ENCODE measurements at regions not wholly inside any gene's neighbourhood (a gene's known extent, or its start where the extent isn't known, plus 50 kb on each side); places are given as distances from the start of the nearest gene placed in this dataset.

DNA sequence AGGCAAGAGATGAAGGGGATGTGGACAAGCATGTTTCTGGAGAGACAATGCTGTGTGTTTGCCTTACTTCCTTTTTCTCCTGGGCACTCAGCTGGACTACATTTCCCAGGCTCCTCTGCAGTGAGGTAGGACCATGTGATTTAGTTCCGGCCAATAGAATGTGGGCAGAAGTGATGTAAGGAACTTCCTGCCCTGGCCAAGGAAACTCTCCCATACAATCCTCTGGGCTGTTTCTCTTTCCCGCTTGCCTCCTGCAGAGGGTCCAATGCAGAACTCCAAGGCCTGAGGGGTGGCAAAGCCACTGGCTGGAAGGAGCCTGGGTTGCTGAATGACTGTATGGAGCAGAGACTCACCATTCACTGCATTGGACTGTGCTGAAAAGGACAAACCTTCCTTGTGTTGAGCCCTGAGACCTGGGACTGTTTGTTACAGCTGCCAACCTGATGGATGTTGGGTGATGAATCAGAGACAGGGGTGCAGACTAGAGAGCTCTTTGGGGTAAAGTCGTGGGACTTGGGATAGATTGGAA is 82.7 kb upstream of the SLC6A6 start:
- DNase-seq (ENCODE audit: extremely low spot score, unreplicated experiment) = no peak
- peaks cover 4% of the 10 kb centered on the region for H3K9me3 Mint-ChIP-seq (ENCODE audit: unreplicated experiment)
- H3K36me3 Mint-ChIP-seq (ENCODE audit: unreplicated experiment) = no peaks in the 10 kb centered on the region
- no peak overlapping the region for H3K27ac Mint-ChIP-seq (ENCODE audit: unreplicated experiment)
- TF ChIP-seq, protein P1, sequence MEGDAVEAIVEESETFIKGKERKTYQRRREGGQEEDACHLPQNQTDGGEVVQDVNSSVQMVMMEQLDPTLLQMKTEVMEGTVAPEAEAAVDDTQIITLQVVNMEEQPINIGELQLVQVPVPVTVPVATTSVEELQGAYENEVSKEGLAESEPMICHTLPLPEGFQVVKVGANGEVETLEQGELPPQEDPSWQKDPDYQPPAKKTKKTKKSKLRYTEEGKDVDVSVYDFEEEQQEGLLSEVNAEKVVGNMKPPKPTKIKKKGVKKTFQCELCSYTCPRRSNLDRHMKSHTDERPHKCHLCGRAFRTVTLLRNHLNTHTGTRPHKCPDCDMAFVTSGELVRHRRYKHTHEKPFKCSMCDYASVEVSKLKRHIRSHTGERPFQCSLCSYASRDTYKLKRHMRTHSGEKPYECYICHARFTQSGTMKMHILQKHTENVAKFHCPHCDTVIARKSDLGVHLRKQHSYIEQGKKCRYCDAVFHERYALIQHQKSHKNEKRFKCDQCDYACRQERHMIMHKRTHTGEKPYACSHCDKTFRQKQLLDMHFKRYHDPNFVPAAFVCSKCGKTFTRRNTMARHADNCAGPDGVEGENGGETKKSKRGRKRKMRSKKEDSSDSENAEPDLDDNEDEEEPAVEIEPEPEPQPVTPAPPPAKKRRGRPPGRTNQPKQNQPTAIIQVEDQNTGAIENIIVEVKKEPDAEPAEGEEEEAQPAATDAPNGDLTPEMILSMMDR (IDR thresholded peaks at IDR 0.05) = no peak
- peak overlapping the region; percentile 43 for H3K4me3 Mint-ChIP-seq (ENCODE audit: unreplicated experiment)
- H3K4me1 Mint-ChIP-seq (ENCODE audit: unreplicated experiment) = peaks cover 11% of the 10 kb centered on the region
- peaks cover 11% of the 10 kb centered on the region for H3K27me3 Mint-ChIP-seq (ENCODE audit: unreplicated experiment)

DNA sequence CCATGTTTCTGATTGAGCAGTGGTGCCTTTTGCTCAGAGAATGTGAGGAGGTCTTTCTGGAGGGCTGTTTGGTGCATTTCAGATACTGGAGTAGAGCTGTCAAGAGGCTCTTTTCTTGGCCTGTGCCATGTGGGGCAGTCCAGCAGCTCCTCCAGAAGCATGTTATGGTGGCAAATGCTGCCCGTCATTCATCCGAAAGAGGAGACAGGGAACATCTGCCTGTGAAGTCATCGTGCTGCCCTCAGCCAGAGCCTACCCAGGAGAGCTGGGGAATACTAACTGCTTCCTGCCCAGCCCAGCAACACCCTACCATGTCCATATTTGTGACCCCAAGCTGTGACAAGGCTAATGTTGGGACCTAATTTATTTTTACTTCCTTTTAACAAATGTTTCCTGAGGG is 82.2 kb upstream of the SLC6A6 start:
- Mint-ChIP-seq H3K27ac (ENCODE audit: unreplicated experiment) (no peak overlapping the region), H3K4me1 (ENCODE audit: unreplicated experiment) (peaks cover 15% of the 10 kb centered on the region), H3K9me3 (ENCODE audit: unreplicated experiment) (peaks cover 4% of the 10 kb centered on the region), H3K36me3 (ENCODE audit: unreplicated experiment) (no peaks in the 10 kb centered on the region), H3K27me3 (ENCODE audit: unreplicated experiment) (peaks cover 6% of the 10 kb centered on the region), H3K4me3 (ENCODE audit: unreplicated experiment) (no peak overlapping the region)
- no peak for DNase-seq (ENCODE audit: extremely low spot score, unreplicated experiment)
- TF ChIP-seq, protein P1 (IDR thresholded peaks at IDR 0.05) = no peak

DNA sequence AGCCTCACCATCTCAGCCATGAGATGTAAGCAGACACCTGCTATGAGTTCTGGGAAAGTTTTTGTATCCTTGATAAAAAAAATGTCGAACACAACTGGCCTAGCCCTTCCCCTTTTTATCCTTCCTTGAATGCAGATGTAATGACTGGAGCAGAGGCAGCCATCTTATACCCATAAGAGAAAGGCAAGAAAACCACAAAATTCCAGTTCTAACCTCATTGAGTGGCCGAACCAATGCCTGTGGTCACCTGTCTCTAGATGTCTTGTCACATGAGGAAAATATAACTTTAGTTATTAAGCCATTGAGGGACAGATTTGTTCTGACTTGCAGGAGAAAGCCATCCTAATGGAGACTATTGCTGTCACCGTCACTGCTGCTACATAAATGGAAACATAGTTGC is 80.4 kb upstream of the SLC6A6 start:
- Mint-ChIP-seq H3K27me3 (ENCODE audit: unreplicated experiment) (peaks cover 4% of the 10 kb centered on the region), H3K4me1 (ENCODE audit: unreplicated experiment) (peaks cover 15% of the 10 kb centered on the region), H3K27ac (ENCODE audit: unreplicated experiment) (no peak overlapping the region), H3K9me3 (ENCODE audit: unreplicated experiment) (peaks cover 4% of the 10 kb centered on the region), H3K4me3 (ENCODE audit: unreplicated experiment) (no peak overlapping the region), H3K36me3 (ENCODE audit: unreplicated experiment) (no peaks in the 10 kb centered on the region)
- TF ChIP-seq, protein P1 (IDR thresholded peaks at IDR 0.05) = no peak
- DNase-seq (ENCODE audit: extremely low spot score, unreplicated experiment) = no peak

DNA sequence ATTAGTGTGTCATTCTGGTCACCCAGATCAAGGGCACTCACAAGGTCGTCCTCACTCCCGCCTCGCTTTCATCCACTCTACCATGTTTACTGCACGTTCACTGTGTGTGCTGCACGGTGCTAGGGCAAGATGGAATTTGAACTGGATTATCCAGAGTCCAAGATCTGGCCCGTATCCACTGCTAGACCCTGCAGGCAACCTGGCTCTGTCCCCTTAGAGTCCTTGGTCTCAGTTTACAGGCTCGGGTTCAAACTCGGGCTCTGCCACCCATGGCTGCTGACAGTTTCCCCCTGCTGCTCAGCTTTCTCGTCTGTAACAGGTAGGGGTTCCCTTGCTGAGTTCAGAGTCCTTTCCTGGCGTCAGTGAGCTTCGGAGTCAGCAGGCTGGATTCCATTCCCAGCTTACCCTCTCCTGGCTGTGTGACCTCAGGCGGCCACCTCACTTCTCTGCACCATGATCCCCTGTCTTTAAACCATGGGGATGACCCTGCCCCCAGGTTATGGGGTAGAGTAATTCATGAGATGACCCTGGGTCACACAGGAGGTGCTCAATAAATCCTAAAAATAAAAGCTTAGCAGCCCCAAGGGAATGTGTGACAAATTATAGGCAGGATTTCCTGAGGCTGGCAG is 79.6 kb upstream of the SLC6A6 start:
- Mint-ChIP-seq H3K36me3 (ENCODE audit: unreplicated experiment) (no peaks in the 10 kb centered on the region), H3K4me1 (ENCODE audit: unreplicated experiment) (peaks cover 15% of the 10 kb centered on the region), H3K9me3 (ENCODE audit: unreplicated experiment) (peaks cover 4% of the 10 kb centered on the region), H3K27ac (ENCODE audit: unreplicated experiment) (no peak overlapping the region), H3K27me3 (ENCODE audit: unreplicated experiment) (peaks cover under 1% of the 10 kb centered on the region), H3K4me3 (ENCODE audit: unreplicated experiment) (no peak overlapping the region)
- no peak for DNase-seq (ENCODE audit: extremely low spot score, unreplicated experiment)
- TF ChIP-seq, protein P1 (IDR thresholded peaks at IDR 0.05) = no peak

DNA sequence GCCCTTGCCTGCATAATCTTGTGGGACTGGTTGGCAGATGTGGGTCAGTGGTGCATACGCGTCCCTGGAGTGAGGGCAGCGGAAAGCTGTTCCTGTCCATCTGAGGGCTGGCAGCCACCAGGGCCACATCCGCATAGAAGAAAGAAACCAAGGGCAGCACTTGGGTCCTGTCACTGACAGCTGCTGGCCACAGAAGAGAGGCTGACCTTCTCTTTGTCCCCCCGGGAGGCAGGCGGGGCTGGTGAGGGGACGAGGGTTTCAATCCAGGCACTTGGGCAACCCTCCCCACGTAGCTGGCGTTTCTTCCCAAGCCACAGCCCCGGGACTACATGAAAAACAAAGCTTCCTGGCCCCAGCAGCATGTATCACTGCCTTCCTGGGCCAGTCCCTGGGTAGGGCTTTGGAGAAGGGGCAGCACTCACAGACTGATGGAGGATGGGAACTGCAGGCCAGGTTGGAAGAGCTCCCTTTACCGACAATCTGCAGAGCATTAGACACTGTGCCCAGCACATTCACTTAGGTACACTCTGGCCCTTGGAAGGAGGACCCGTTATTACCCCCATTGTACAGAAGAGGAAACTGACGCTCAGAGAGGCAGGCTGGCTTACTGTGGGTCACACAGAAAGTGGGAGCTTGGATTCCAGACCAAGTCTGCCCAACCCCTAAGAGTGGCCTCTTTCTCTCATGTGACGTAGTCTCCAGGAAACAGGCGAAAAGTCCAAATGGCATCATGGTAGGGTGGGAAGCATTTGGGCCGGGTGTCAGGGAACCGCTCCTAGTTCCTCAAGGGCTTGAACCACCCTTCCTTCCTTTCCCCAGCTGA is 78.8 kb upstream of the SLC6A6 start:
- TF ChIP-seq, protein P1 (IDR thresholded peaks at IDR 0.05) = no peak
- Mint-ChIP-seq H3K4me1 (ENCODE audit: unreplicated experiment) (peaks cover 15% of the 10 kb centered on the region), H3K27ac (ENCODE audit: unreplicated experiment) (peak overlapping the region; percentile 31), H3K36me3 (ENCODE audit: unreplicated experiment) (no peaks in the 10 kb centered on the region), H3K9me3 (ENCODE audit: unreplicated experiment) (peaks cover 4% of the 10 kb centered on the region), H3K27me3 (ENCODE audit: unreplicated experiment) (no peaks in the 10 kb centered on the region), H3K4me3 (ENCODE audit: unreplicated experiment) (no peak overlapping the region)
- no peak for DNase-seq (ENCODE audit: extremely low spot score, unreplicated experiment)

Data from osteocyte (in vitro differentiated cells).